ENCODE measurements at regions not wholly inside any gene's neighbourhood (a gene's known extent, or its start where the extent isn't known, plus 50 kb on each side); places are given as distances from the start of the nearest gene placed in this dataset.

DNA sequence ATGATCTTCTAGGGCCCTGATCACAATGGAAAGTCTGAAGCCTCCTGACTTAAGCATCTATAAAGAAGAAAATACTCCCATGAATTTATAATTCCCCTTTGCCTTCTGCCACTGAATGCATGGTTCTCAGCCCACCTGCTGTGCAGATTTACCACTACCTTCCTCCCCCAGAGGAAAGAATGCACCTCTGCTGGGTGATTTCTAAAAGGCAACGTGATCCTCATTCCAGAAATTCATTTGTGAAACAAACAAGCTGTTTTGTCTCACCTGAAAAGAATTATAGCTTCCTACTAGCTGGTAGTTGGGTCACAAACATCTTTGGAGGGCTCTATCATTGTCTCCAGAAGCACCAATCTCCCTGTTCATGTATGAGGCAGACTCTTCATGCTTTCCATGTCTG is 320.2 kb downstream of the CDC14C start:
- ChIA-PET CTCF (interaction anchor here (0.6 kb wide), 1 partner anchor 334 kb away, joined by 4 read pairs; no protein-coding TSS in a partner anchor), POLR2A (no interaction called here)

DNA sequence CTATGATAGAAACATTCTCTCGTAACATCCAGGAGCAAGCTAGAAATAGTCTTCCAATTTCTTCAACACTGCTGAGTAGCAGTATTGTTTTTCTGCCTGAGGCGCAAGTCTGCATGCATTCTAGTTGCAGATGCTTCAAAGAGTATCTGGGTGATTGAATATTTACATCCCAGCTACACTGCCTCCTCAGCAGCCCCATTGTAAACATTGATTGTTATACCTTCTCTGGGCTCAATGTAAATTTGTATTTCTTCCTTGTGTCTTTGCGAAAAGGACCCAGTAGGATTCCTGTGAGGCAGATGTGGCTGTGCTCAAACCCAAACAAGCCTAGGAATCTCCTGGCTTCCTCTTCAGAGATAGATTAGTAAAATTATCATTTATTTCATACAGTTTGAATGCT is 320.7 kb downstream of the CDC14C start:
- CTCF ChIA-PET, result interaction anchor here (0.6 kb wide), 1 partner anchor 334 kb away, joined by 4 read pairs; no protein-coding TSS in a partner anchor
- POLR2A ChIA-PET, result no interaction called here

DNA sequence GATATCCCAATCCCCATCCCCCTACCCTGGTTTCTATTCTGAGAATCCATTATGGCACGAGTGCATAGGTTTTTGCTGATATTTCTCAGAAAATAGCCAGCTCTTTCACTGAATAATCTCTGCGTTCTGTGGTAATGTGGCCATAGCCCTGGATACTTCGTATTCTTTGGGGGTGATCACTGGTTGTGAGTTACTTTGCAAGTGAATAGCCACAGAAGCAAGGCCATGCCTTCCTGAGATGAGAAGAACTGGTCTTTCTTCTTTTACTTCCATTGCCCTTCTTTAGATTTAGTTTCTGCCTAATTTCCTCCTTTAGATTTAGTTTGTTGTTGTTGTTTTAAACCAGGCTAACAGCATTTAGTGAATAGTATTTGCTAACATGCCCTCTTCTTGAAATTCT is 323.4 kb downstream of the CDC14C start:
- ChIA-PET POLR2A (no interaction called here), CTCF (no interaction called here)

DNA sequence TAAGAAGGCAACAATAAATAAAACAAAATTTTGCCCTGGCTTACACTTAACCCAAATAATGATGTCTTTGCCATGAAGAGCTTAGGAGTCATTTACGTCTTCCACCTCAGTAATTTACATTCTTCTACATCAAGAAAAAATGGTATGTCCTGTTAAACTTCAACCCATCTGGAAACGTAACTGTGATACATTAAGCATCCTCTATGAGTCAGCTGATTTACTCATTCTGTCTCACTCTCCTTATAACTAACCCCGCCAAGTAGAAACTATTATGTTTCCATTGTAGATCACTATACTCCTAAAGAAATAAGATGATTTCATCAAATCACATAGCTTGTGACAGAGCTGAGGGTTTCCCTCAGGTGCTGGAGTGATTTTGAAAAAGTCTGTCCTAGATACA is 330.7 kb downstream of the CDC14C start:
- ChIA-PET CTCF (no interaction called here), POLR2A (no interaction called here)

DNA sequence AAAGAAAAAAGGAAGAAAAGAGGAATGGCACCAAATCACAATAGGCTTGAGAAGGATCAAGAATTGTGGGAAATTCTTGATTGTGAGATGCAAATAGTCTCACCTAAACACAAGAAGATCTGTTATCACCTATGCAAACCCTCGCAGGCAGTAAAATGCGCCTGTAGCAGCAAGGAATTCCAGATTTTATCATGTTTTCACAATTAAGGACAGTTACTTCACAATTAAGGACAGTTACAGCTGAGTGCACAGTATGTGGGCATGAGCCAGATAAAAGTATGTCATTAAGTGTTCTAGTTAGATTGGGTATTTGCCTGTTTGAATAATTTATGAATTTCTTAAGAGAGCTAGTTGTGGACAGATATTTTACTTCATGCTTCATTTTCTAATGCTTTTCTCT is 336.2 kb downstream of the CDC14C start:
- POLR2A ChIA-PET, result no interaction called here
- CTCF ChIA-PET, result no interaction called here

DNA sequence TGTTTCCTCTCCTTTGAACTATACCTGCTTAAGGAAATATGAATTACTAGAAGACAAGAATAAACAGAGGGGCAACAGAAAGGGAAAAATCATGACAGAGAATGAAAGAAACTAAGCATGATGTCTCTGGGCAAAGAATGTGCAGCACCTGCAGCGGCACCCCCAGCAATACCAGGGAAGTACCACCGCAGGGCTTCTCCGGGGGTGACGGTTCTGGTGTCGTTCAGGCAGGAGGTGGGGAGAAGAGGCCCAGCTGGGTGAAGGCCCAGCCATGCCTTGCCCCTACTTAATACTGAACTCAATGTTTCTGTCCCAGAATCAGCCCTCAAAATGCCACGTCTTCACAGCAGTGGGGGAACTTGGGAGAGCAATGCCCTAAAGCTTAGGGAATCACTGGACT is 337.6 kb downstream of the CDC14C start:
- ChIA-PET POLR2A (no interaction called here), CTCF (no interaction called here)

DNA sequence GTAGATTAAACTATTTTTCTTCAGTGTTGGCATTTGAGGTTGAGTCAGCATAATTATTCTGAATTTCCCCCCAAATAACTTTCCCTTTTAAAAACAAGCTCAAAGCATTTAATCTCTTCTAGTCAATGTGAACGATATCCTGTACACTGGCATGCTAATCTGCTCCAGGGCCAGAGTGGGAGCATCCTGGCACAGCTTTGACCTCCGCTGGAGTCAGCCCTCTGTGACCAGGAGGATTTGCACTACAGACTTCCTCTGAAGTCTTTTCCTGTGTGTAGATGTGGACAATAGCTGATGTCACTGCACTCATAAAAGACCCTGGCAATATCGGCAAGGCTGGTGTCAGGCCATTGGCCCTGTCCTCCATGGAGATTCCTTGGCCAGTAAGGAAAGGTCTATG is 340.2 kb downstream of the CDC14C start:
- ChIA-PET POLR2A (no interaction called here), CTCF (no interaction called here)

DNA sequence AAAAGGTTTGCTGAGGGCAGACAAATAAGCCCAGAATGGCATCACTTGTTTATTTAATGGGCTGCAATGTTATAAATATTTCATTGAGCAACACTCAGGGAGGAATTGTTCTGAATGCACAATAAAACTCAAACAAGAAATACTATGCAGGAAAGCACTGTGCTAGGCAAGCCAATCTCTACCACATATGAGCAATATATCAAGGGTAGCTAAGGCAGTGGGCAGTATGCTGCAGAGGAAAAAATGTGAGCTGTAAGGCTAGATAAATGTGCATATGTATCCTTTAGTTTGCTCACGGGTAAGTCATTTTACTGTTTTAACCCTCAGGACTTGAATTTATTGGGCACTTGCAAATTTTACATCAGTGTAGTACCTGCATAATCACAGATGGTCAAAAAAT is 349.6 kb downstream of the CDC14C start:
- CTCF ChIA-PET, result no interaction called here
- POLR2A ChIA-PET, result no interaction called here

DNA sequence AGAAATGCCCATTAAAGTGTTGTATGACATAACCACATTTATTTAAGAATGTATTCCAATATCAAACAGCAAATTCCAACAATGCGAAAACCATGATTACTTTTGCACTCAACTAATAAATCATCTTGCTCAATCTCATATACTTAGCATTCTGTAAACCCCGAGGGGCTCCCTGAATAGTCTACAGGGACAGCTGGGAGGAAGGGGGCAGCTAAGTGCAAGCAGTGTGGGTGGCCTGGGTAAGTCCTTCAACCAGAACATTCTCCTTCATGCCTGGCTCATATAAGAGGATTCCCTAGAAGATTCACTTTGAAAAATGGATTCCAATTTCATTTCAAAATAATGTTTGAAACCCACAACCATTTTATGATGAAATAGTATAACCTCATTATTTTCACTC is 355.5 kb downstream of the CDC14C start:
- ChIA-PET CTCF (no interaction called here), POLR2A (no interaction called here)

DNA sequence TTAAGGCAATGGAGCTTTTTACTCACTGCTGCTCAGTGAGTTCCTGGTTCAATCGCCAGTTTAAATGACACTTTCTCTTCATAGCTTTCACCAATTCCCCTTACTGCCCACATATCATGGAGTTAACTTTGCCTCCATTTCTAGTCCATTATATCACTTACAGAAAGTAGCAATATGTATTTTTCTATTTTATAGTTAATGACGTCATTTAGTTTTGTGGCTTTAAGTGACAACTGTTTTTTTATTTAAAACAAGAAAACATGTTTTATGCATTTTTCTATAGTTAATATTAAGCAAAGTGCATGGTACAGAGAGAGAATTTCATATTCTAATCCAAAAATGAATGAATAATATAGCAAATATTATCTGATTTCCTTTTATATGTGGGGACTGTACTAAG is 363.3 kb downstream of the CDC14C start:
- ChIA-PET POLR2A (no interaction called here), CTCF (interaction anchor here (0.7 kb wide), 1 partner anchor 640 kb away, joined by 5 read pairs; no protein-coding TSS in a partner anchor)

DNA sequence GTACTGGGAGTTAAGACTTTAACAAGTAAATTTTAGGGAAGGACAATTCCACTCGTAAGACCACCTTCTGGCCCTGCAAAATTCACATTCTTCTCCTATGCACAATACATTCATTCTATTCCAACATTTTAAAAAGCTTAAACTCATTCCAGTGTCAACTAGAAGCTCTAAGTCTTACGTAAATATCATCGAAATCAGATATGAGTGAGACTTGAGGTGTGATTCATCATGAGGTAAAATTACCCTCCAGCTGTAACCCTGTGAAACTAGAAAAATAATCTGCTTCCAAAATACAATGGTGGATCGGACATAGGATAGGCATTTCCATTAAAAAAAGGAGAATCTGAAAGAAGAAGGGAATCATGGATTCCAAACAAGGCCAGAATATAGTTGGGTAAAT is 370.3 kb downstream of the CDC14C start:
- POLR2A ChIA-PET, result no interaction called here

DNA sequence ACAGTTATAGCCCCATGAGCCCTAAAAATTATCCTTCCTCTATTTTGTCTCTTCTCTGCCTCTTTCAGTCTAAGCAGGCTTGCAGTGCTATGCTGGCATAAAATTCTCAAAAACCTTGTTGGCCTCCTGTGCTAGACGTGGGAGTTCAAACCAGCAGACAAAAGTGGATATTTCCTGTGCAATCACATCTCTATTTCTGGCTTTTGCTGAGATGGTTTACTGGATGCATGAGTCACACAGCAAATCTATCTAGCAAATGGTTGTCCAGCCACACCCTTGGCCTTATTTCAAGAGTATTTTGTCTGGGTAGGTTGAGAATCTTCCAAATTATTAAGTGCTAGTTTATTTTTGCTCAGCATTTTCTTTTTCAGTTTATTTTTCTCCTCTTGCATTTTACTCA is 370.8 kb downstream of the CDC14C start:
- ChIA-PET POLR2A (no interaction called here), CTCF (no interaction called here)

More for the DNA sequence above, 370.3 kb downstream of the CDC14C start:
- CTCF ChIA-PET, result no interaction called here

DNA sequence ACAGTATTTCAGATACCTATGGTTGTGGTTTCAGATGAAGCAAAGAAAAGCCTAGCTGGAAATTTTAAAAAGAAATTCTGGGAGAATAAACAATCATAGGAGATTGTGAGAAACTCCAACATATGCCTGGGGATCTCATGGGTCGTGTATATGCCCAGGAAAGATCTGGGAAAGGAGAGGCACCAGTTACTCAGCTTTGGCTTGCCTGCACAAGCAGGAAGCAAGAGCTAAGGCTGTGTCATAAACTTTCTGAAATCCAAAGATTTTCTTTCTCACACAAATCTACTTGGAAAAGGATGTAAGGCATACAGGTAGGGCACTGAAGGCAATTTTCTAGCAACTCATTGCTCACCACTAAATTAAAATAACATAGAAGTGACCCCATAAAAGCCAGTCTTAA is 373.6 kb downstream of the CDC14C start:
- ChIA-PET CTCF (no interaction called here), POLR2A (no interaction called here)

DNA sequence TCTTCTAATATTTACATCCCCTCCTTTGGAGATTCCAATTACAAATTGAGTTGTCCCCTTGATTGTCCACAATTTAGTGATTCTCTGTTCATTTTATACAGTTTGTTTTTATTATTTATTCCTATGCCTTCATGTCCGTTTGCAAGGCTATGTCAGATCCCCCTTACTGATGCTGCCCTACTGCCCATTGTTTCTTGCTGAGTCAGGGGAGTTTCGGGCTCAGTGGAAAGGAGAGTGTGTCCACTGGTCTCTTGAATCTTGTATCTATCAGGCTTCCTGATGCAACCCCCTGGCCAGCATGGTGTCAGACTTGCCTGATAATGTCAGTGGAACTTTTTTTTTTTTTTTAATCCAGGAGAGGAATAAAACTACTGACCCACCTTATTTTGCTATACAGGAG is 384.4 kb downstream of the CDC14C start:
- ChIA-PET CTCF (no interaction called here), POLR2A (no interaction called here)

DNA sequence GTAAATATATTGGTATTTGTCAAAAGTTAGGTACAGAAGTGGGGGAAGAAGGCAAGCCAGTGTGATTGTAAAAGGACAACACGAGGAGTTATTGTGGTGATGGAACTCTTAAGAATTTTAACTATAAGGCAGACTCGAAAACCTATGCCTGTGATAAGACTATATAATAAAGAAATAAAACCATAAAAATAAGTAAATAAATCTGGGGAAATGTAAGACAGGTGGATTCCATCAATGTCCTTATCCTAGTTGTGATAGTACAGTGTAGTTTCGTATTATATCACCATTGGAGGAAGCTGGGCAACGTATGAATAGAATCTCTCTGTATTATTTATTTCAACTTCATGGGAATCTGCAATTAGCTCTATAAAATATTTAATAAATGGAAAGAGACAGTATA is 395.7 kb downstream of the CDC14C start:
- ChIA-PET POLR2A (no interaction called here), CTCF (no interaction called here)

DNA sequence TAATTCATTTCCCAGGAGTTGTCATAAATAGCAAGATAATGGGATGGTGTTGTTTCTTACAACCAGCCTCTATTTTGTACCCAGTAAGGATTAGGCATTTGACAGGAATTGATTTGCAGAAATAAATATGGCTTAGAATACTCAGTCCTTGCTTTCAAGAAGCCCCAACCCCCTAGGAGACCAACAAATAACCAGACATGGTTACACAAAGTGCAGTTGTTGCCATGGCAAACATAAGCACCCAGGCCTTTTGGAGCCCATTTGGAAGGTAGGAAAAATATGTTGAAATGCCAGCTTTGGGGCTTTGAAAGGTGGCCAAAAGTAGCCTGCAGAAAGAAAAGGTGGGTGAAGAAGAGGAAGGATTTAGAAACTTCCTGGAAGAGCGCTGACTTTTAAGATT is 397.5 kb downstream of the CDC14C start:
- CTCF ChIA-PET, result no interaction called here
- POLR2A ChIA-PET, result no interaction called here

DNA sequence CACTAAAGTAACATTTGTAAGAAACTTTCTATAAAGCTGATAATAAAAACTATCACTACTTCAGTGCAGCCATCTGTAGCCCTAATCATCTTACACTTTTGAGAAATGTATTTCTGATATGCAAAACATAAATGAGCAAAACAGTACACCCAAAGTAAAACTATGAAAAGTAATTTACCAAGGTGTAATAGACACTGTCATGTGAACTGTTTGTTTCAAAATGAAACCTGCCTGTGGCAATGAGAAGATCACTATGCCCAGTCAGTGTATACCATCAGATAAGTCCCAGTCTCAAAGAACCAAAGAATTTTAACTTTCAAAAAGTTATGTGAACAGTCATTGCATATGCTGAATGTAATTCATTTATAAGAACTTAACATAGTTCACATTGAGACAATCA is 398.1 kb downstream of the CDC14C start:
- ChIA-PET POLR2A (no interaction called here), CTCF (no interaction called here)

DNA sequence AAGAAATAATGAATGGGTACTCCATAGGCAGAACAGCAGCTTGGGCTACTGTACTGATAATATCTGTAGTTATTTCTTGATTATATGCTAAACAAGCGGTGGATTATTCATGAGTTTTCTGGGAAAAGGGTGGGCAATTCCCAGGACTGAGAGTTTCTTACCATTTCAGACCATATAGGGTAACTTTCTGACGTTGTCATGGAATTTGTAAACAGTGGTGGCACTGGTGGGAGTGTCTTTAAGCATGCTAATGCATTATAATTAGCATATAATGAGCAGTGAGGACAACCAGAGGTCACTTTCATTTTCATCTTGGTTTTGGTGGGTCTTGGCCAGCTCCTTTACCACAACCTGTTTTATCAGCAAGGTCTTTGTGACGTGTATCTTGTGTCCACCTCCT is 399.7 kb downstream of the CDC14C start:
- CTCF ChIA-PET, result no interaction called here
- POLR2A ChIA-PET, result no interaction called here

DNA sequence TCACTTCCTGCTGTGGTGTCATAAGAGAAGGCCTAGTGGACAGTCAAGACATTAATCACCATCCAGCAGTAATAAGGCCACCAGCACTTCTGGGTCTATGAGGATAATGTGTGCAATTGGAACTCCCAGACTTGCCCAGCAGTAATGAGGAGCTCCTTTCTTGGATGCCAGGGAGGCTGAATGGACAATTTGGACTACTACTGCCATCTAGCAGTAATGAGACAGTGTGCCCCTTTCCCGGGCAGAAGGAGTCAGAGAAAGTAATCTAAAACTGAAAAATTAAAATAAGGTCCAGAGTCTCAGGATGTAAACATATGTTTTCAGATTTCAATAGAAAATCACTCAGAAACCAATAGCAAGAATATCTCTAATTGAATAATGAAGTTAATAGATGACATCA is 400.4 kb downstream of the CDC14C start:
- ChIA-PET POLR2A (no interaction called here), CTCF (no interaction called here)

DNA sequence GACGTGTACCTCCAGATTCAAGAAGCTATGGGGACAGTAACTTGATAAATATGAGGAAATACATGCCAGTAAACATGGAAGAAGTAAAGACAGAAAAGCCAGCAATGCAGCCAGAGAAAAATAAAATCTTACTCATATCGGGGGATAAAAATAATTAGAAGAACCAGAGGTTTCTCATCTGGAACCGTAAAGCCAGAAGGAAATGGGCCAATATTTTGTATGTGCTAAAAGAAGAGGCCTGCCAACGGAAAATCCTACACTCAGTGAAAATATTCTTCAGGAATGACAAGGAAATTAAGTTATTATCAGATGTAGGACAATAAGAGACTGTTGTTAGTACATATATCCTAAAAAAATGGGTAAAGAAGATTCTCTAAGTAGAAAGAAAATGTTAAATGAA is 401.2 kb downstream of the CDC14C start:
- POLR2A ChIA-PET, result no interaction called here

DNA sequence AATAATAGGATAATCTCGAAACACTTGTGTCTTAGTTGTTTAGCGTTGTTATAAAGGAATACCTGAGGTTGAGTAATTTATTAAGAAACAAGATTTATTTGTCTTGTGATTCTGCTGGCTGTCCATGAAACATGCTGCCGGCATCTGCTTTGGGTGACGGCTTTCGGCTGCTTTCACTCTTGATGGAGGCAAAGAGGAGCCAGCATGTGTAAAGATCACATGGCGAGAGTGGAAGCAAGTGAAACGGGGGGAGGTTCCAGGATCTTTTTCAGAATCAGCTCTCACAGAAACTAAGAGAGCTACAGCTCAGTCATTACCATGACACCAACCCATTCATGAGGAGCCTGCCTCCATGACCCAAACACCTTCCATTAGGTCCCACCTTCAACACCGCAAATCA is 402.8 kb downstream of the CDC14C start:
- ChIA-PET POLR2A (no interaction called here), CTCF (no interaction called here)

More for the DNA sequence above, 401.2 kb downstream of the CDC14C start:
- CTCF ChIA-PET, result no interaction called here

DNA sequence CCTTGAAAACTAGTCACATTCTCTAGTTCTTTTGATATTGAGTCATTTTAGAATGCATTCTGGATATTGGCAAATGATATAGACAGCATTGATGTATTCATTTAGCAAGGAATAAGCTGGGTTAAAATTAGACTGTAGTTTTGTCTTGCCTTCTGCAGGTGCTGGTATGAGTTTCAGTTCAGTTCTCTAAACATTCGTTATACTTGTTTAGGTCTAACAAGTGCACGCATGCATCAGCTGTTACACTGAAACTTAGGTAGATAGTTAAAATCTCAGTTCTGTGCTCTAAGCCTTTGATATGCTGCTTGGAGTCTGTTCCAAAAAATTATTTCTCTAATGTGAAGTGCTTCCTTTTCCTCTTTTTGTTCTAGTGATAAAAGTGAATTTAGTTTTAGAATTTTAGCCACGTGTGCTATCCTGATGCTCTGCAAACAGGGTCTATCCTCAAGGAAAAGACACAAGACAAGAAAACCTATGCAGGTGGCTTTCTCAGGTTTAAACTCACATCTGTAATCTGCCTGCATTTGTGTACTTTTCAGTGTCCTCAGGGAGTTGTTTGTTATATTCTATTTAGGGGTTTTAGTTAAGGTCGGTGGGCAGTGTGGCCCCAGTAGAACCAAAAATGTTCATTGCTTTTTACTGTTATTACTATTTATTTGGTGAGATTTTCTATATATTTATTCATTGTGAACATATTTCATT is 409.0 kb downstream of the CDC14C start:
- POLR2A ChIA-PET, result no interaction called here

DNA sequence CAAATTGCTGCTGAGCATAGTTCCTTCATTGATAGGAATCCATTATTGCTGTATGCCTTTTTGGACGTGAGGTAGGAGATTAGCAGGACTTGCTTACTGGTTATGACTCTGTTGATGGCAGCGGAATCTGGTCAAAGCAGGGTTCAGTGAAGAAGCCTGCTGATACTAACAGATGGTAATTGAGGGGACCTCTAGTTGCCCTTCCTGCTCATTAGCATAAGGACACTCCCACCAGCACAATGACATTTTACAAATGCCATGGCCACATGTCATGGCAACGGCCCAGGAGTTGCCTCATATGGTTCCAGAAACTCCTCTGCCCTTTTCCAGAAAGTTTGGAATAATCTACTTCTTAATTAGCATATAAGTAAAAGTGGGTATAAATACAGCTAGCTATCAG is 417.5 kb downstream of the CDC14C start:
- POLR2A ChIA-PET, result no interaction called here
- CTCF ChIA-PET, result no interaction called here

More for the DNA sequence above, 409.0 kb downstream of the CDC14C start:
- CTCF ChIA-PET, result no interaction called here
